Spleen (tissue), 11 donors: ENCODE measurements at regions not wholly inside any gene's neighbourhood (a gene's known extent, or its start where the extent isn't known, plus 50 kb on each side); places are given as distances from the start of the nearest gene placed in this dataset.

Experiments used
- DNase-seq: peaks from one replicate; pipeline ENCODE4 v3.0.0-alpha.2; 2020
- H3K27ac ChIP-seq, 8 donors: fragments of 200-600 bp; sonication (generic) in 7 of 8; 1 replicate in 4 of 8; 2 replicates in 4 of 8; pipeline versions ENCODE4 v1.5.0 to v1.8.0; 2016 to 2021; ENCODE audit warnings: inconsistent platforms in 4 of 8, mild to moderate bottlenecking in 4 of 8, moderate library complexity in 1 of 8
- H3K27me3 ChIP-seq, 7 donors: fragments of 200-600 bp; sonication (generic) in 6 of 7; replicated peaks in 1 of 7; 1 replicate in 4 of 7; 2 replicates in 3 of 7; pipeline versions ENCODE4 v1.5.0 to v1.8.0; 2016 to 2021; ENCODE audit warnings: inconsistent platforms in 3 of 7, mild to moderate bottlenecking in 1 of 7
- H3K36me3 ChIP-seq, 6 donors: fragments of 200-600 bp; sonication (generic) in 5 of 6; 1 replicate in 4 of 6; 2 replicates in 2 of 6; pipeline versions ENCODE4 v1.5.0 to v1.8.0; 2016 to 2021; ENCODE audit warnings: inconsistent platforms in 2 of 6
- H3K4me1 ChIP-seq, 6 donors: fragments of 200-600 bp; sonication (generic) in 5 of 6; 1 replicate in 3 of 6; 2 replicates in 3 of 6; pipeline versions ENCODE4 v1.5.0 to v1.8.0; 2016 to 2021; ENCODE audit warnings: inconsistent platforms in 3 of 6
- H3K4me3 ChIP-seq, 8 donors: fragments of 200-600 bp; sonication (generic) in 7 of 8; 1 replicate in 4 of 8; 2 replicates in 4 of 8; pipeline versions ENCODE4 v1.5.0 to v1.8.0; 2016 to 2021; ENCODE audit warnings: inconsistent platforms in 4 of 8, mild to moderate bottlenecking in 4 of 8, moderate library complexity in 2 of 8
- H3K9me3 ChIP-seq, 8 donors: fragments of 200-600 bp; sonication (generic) in 7 of 8; 1 replicate in 4 of 8; 2 replicates in 4 of 8; pipeline versions ENCODE4 v1.5.0 to v1.8.0; 2016 to 2021; ENCODE audit warnings: inconsistent platforms in 4 of 8
- CTCF ChIP-seq, 11 experiments: fragments of 200-600 bp in 7 of 11; fragments of 450-650 bp in 4 of 11; sonication (generic) in 4 of 11; IDR thresholded peaks in 8 of 11; conservative IDR thresholded peaks in 3 of 11; 1 replicate in 7 of 11; 2 replicates in 4 of 11; pipeline versions ENCODE4 v1.4.0 to v1.8.0; 2016 to 2021; ENCODE audit warnings: antibody characterized with exemption in 11 of 11, inconsistent platforms in 4 of 11, mild to moderate bottlenecking in 1 of 11
- POLR2A ChIP-seq, 3 donors: fragments of 450-650 bp; IDR thresholded peaks; one replicate each; pipeline ENCODE4 v1.5.1; 2017; ENCODE audit warnings: antibody characterized with exemption in 3 of 3, mild to moderate bottlenecking in 1 of 3
- POLR2AphosphoS5 ChIP-seq, 3 donors: sonication (generic); formaldehyde crosslinking; IDR thresholded peaks; one replicate each; pipeline ENCODE4 v1.5.1; 2017; ENCODE audit warnings: antibody characterized with exemption in 3 of 3
- WGBS, 5 donors: extraction: QIAGEN DNeasy Blood & Tissue Kit in 3 of 5; methylation state at CpG; one replicate each; pipeline versions ENCODE4 v1.1.5 to v1.1.7; 2013 to 2018; 5-methylcytosine and 5-hydroxymethylcytosine counted together
- intact Hi-C: fragments of 100-400 bp; cut with DNase I; formaldehyde crosslinking; loops from one replicate; pipeline ENCODE4 v1.15.0; 2023; ENCODE audit warnings: low total_unique reads
- donor health status: healthy with polysubstance abuse.
- donor health status: DM: no; HTN: no; CAD: no; lungs with moderate emphysema.
- donor health status: DM: no; HTN: no; CAD: no.
- donor health status: Bipolar disorder and iron deficiency.
- donor health status: healthy.
- donor health status: DM: no; HTN: no; CAD: no.
- donor health status: DM: yes; HTN: yes; CAD: no.

- no peak for TF ChIP-seq POLR2AphosphoS5 (IDR thresholded peaks at IDR 0.05)
- no peak for TF ChIP-seq CTCF (IDR thresholded peaks at IDR 0.05 in 8 of 11, conservative IDR thresholded peaks at IDR 0.05 in 3 of 11)
- no peak for TF ChIP-seq POLR2A (IDR thresholded peaks at IDR 0.05)
- Histone ChIP-seq H3K4me1 (no peaks in the 10 kb centered on the region), H3K27ac (no peak overlapping the region), H3K4me3 (no peak overlapping the region), H3K9me3 (no peaks in the 10 kb centered on the region), H3K36me3 (no peaks in the 10 kb centered on the region), H3K27me3 (no peaks in the 10 kb centered on the region)
- 38 to 63% (median 60%) methylated on average over 4 of the region's 4 CpGs for WGBS, 5 donors
- DNase-seq = no peak
- intact Hi-C loops = no loop called here
Measured at GRCh38 chr2:156147594-156148330, 184.8 kb downstream of the NR4A2 start.

- TF ChIP-seq POLR2AphosphoS5 (IDR thresholded peaks at IDR 0.05) = no peak
- no peak for TF ChIP-seq CTCF (IDR thresholded peaks at IDR 0.05 in 8 of 11, conservative IDR thresholded peaks at IDR 0.05 in 3 of 11)
- TF ChIP-seq POLR2A (IDR thresholded peaks at IDR 0.05) = no peak
- no peak for DNase-seq
- WGBS, 5 donors = 86 to 93% (median 93%) methylated on average over 3 of the region's 3 CpGs
- Histone ChIP-seq H3K27ac (no peak overlapping the region), H3K27me3 (no peaks in the 10 kb centered on the region), H3K36me3 (no peaks in the 10 kb centered on the region), H3K4me1 (no peaks in the 10 kb centered on the region), H3K9me3 (peaks cover 0 to 3% (median 0%) of the 10 kb centered on the region in 8 donors), H3K4me3 (no peak overlapping the region)
- intact Hi-C loops = no loop called here
Measured at GRCh38 chr2:156145976-156146375, 186.5 kb downstream of the NR4A2 start.

- TF ChIP-seq POLR2A (IDR thresholded peaks at IDR 0.05) = no peak
- TF ChIP-seq POLR2AphosphoS5 (IDR thresholded peaks at IDR 0.05) = no peak
- TF ChIP-seq CTCF (IDR thresholded peaks at IDR 0.05 in 8 of 11, conservative IDR thresholded peaks at IDR 0.05 in 3 of 11) = no peak
- intact Hi-C loops = no loop called here
Measured at GRCh38 chr2:156145469-156145868, 187.1 kb downstream of the NR4A2 start.

GRCh38 chr2:156136566-156136965 is 196.0 kb downstream of the NR4A2 start:
- Histone ChIP-seq H3K4me3 (no peak overlapping the region), H3K4me1 (no peaks in the 10 kb centered on the region), H3K27ac (no peak overlapping the region), H3K36me3 (no peaks in the 10 kb centered on the region), H3K27me3 (no peaks in the 10 kb centered on the region), H3K9me3 (peaks cover 0 to 11% (median 0%) of the 10 kb centered on the region in 8 donors)
- WGBS, 5 donors = 63 to 73% (median 71%) methylated on average over 4 of the region's 4 CpGs
- TF ChIP-seq POLR2AphosphoS5 (IDR thresholded peaks at IDR 0.05) (no peak), POLR2A (IDR thresholded peaks at IDR 0.05) (no peak), CTCF (IDR thresholded peaks at IDR 0.05 in 8 of 11, conservative IDR thresholded peaks at IDR 0.05 in 3 of 11) (no peak)
- intact Hi-C loops = no loop called here
- no peak for DNase-seq

More at GRCh38 chr2:156145469-156145868, 187.1 kb downstream of the NR4A2 start:
- H3K9me3 ChIP-seq = peaks cover 0 to 6% (median 0%) of the 10 kb centered on the region in 8 donors
- no peak overlapping the region for H3K27ac ChIP-seq
- WGBS, 5 donors = 45 to 60% (median 54%) methylated on average over 3 of the region's 3 CpGs
- no peaks in the 10 kb centered on the region for H3K36me3 ChIP-seq
- no peak overlapping the region for H3K4me3 ChIP-seq
- no peak for DNase-seq
- no peaks in the 10 kb centered on the region for H3K27me3 ChIP-seq
- no peaks in the 10 kb centered on the region for H3K4me1 ChIP-seq
